Ishikawa (cell line): ENCODE measurements at regions not wholly inside any gene's neighbourhood (a gene's known extent, or its start where the extent isn't known, plus 50 kb on each side); places are given as distances from the start of the nearest gene placed in this dataset.

ENCODE experiments used
- CEBPB ChIP-seq: IDR thresholded peaks from 2 replicates; pipeline ENCODE4 v1.6.1; 2012
- CREB1 ChIP-seq: IDR thresholded peaks from 2 replicates; pipeline ENCODE4 v1.6.1; 2012; ENCODE audit warnings: low read depth
- EGR1 ChIP-seq: IDR thresholded peaks from 2 replicates; pipeline ENCODE4 v1.6.1; 2012
- EP300 ChIP-seq: IDR thresholded peaks from 2 replicates; pipeline ENCODE4 v1.6.1; 2012; ENCODE audit warnings: borderline replicate concordance
- FOXM1 ChIP-seq: IDR thresholded peaks from 2 replicates; pipeline ENCODE4 v1.6.1; 2012; ENCODE audit warnings: low read depth, borderline replicate concordance
- MAX ChIP-seq: IDR thresholded peaks from 2 replicates; pipeline ENCODE4 v1.6.1; 2012
- NFIC ChIP-seq: IDR thresholded peaks from 2 replicates; pipeline ENCODE4 v1.6.1; 2012
- RAD21 ChIP-seq: IDR thresholded peaks from 2 replicates; pipeline ENCODE4 v1.6.1; 2012; ENCODE audit warnings: low read depth
- TAF1 ChIP-seq: IDR thresholded peaks from 2 replicates; pipeline ENCODE4 v1.6.1; 2012; ENCODE audit warnings: low read depth, mild to moderate bottlenecking
- TCF12 ChIP-seq: IDR thresholded peaks from 2 replicates; pipeline ENCODE4 v1.6.1; 2012; ENCODE audit warnings: low read depth
- TEAD4 ChIP-seq: IDR thresholded peaks from 2 replicates; pipeline ENCODE4 v1.6.1; 2012
- YY1 ChIP-seq: IDR thresholded peaks from 2 replicates; pipeline ENCODE4 v1.6.1; 2012; ENCODE audit warnings: low read depth
- ZBTB7A ChIP-seq: IDR thresholded peaks from 2 replicates; pipeline ENCODE4 v1.6.1; 2012; ENCODE audit warnings: low read depth
- TF ChIP-seq, protein P1 (sequence below): IDR thresholded peaks from 2 replicates; pipeline ENCODE4 v1.6.1; 2012
- TF ChIP-seq, protein P2 (sequence below): IDR thresholded peaks from 2 replicates; pipeline ENCODE4 v1.6.1; 2012; ENCODE audit warnings: low read depth, mild to moderate bottlenecking

GRCh38 chr4:1517592-1518411 is 111.6 kb upstream of the NKX1-1 start:
- TF ChIP-seq RAD21, result no peak
- TF ChIP-seq MAX, result no peak
- TF ChIP-seq, protein P1, sequence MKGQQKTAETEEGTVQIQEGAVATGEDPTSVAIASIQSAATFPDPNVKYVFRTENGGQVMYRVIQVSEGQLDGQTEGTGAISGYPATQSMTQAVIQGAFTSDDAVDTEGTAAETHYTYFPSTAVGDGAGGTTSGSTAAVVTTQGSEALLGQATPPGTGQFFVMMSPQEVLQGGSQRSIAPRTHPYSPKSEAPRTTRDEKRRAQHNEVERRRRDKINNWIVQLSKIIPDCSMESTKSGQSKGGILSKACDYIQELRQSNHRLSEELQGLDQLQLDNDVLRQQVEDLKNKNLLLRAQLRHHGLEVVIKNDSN, result no peak
- TF ChIP-seq TEAD4, result no peak
- no peak for TF ChIP-seq YY1
- TF ChIP-seq FOXM1, result no peak
- TF ChIP-seq EP300, result no peak
- TF ChIP-seq EGR1, result no peak
- TF ChIP-seq NFIC, result no peak
- no peak for TF ChIP-seq CREB1
- no peak for TF ChIP-seq TAF1
- no peak for TF ChIP-seq TCF12
- TF ChIP-seq CEBPB, result no peak
- no peak for TF ChIP-seq ZBTB7A
- TF ChIP-seq, protein P2, sequence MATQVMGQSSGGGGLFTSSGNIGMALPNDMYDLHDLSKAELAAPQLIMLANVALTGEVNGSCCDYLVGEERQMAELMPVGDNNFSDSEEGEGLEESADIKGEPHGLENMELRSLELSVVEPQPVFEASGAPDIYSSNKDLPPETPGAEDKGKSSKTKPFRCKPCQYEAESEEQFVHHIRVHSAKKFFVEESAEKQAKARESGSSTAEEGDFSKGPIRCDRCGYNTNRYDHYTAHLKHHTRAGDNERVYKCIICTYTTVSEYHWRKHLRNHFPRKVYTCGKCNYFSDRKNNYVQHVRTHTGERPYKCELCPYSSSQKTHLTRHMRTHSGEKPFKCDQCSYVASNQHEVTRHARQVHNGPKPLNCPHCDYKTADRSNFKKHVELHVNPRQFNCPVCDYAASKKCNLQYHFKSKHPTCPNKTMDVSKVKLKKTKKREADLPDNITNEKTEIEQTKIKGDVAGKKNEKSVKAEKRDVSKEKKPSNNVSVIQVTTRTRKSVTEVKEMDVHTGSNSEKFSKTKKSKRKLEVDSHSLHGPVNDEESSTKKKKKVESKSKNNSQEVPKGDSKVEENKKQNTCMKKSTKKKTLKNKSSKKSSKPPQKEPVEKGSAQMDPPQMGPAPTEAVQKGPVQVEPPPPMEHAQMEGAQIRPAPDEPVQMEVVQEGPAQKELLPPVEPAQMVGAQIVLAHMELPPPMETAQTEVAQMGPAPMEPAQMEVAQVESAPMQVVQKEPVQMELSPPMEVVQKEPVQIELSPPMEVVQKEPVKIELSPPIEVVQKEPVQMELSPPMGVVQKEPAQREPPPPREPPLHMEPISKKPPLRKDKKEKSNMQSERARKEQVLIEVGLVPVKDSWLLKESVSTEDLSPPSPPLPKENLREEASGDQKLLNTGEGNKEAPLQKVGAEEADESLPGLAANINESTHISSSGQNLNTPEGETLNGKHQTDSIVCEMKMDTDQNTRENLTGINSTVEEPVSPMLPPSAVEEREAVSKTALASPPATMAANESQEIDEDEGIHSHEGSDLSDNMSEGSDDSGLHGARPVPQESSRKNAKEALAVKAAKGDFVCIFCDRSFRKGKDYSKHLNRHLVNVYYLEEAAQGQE, result no peak

GRCh38 chr4:1516881-1517480 is 110.7 kb upstream of the NKX1-1 start:
- TF ChIP-seq MAX (no peak), TEAD4 (no peak), RAD21 (no peak), TAF1 (no peak), TCF12 (no peak), YY1 (no peak), EP300 (no peak), CEBPB (no peak), CREB1 (no peak), FOXM1 (no peak), NFIC (no peak), EGR1 (no peak)
- TF ChIP-seq, protein P1, result no peak
- TF ChIP-seq, protein P2, result no peak

- TF ChIP-seq, protein P1, result no peak
- TF ChIP-seq MAX (no peak), YY1 (no peak), CEBPB (no peak), CREB1 (no peak), TEAD4 (no peak), TAF1 (no peak), EGR1 (no peak), EP300 (no peak), TCF12 (no peak), RAD21 (no peak), FOXM1 (no peak), ZBTB7A (no peak), NFIC (no peak)
- TF ChIP-seq, protein P2, result no peak
Observed at GRCh38 chr4:1516261-1516660, 110.0 kb upstream of the NKX1-1 start.
